Islet precursor cell (in vitro differentiated cells): ENCODE measurements at regions not wholly inside any gene's neighbourhood (a gene's known extent, or its start where the extent isn't known, plus 50 kb on each side); places are given as distances from the start of the nearest gene placed in this dataset.
"Not testable (repeated sequence)": the region's sequence is repeated elsewhere in the genome, so short reads cannot be mapped to it uniquely, and the experiment has no call there.

Source experiments
- DNase-seq: peaks from one replicate; pipeline ENCODE4 v3.0.0-alpha.2; 2018

DNA sequence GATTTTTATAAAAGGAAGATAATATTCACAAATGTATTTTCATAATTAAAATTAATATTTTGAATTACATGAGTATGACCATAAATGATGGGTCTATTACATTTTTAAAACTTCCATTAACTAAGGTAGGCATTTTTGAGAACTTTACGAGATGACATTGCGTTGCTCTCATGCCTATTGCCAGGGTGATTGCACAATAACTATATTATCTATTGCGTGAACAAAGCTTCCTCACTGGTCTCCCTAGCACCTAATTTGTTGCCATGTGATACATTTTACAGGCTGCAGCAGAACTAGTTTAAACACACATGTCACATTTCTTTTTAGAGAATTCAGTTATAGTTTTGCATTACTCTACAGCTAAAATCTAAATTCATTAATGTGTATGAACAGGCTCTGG lies 289.7 kb upstream of the GRID2 start:
- DNase-seq = no peak

- no peak for DNase-seq
These were observed 282.6 kb upstream of the GRID2 start for GRCh38 chr4:92021203-92021602.

GRCh38 chr4:92021788-92022187 lies 282.0 kb upstream of the GRID2 start:
- no peak for DNase-seq

DNA sequence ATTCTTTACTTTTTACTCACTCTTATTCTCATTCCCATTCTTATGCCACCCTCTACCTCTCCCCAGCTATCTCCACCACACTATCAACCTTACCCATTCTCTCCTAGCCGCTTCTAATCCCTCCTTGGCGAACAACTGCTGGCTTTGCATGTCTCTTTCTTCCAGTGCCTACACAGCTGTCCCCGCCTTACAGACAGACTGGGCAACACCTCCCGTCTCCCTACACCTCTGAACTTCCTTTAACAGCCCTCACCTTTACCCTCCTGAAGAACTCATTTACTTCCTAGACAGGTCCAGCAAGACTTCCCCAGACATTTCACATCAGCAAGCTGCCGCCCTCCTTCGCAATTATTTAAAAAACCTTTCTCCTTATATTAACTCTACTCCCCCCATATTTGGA lies 274.9 kb upstream of the GRID2 start:
- not testable (repeated sequence) for DNase-seq

DNA sequence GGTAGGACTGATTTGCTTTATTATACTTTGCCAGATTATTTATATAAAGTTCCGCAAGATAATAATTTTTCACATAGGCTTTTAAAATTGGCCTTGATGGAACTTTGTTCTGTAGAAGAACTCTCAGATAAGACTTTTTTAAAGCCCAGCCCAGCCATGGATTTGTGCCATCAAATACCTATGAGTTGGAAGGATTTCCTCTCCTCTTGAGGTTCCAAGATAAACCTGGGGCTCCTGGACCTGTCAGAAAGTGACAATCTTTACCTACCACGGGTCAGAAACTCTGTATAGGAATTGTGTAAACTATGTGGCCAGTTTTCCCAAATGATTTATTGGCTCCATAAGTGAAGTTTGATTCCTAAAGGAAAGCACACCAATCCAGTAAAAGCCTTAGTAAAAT lies 271.9 kb upstream of the GRID2 start:
- no peak for DNase-seq

GRCh38 chr4:92035666-92036065 lies 268.1 kb upstream of the GRID2 start:
- no peak for DNase-seq

DNA sequence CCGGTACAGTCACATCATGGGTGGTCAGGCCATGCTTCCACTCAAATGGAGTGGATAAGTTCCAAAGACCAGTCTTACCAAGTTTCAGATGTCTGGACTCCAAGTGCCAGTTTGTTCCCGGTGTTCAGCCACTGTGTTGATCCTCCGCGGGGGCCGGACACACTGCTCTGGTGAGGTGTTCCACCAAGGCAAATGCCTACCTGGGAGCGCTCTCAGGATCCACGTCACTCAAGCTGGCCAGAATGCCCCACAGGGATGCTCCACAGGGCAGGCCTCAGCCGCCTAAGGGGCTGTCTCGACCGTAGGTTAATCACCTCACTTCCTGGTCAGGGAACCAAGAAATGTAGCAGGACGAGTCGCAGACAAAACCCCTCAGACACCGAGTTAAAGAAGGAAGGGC lies 258.0 kb upstream of the GRID2 start:
- DNase-seq = no peak

- no peak for DNase-seq
These were observed 256.4 kb upstream of the GRID2 start for GRCh38 chr4:92047209-92047875.

DNA sequence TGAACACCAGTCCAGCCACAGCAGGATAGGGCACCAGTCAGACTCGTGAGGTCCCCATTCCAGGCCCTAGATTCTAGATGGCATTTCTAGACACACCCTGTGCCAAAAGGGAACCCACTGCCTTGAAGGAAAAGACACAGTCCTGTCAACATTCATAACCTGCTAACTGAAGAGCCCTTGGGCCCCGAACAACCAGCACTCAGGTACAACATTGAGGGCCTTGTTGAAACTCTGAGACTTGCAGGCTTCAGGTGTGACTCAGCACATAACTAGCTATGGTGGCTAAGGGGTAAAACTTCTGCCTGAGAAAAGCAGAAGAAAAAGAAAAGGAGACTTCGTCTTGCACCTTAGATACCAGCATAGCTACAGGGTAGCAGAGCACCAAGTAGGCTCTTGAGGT lies 252.9 kb upstream of the GRID2 start:
- DNase-seq = peak; percentile 73

GRCh38 chr4:92059615-92060014 lies 244.2 kb upstream of the GRID2 start:
- DNase-seq = no peak

GRCh38 chr4:92060333-92060732 lies 243.4 kb upstream of the GRID2 start:
- DNase-seq = no peak

- no peak for DNase-seq
These were observed 239.2 kb upstream of the GRID2 start for GRCh38 chr4:92064574-92064973.

DNA sequence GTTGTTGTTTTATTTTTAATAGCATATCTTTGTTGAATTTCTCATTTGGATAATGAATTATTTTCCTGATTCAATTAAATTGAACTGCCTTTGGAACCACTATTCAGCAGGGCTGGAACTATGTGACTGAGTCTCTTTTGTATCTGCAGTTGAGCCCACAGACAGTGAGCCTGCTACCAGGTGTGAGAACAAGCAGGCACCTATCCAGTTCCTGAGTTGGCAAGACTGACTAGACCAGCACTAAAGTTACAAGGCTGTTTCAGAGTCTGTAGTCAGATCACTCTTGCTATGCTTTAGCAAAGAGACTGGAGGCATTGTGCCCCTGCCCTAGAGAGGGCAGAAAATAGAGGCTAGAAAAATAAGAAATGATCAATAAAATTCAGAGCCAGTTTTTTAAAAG lies 237.3 kb upstream of the GRID2 start:
- DNase-seq = no peak

- no peak for DNase-seq
These were observed 232.2 kb upstream of the GRID2 start for GRCh38 chr4:92071587-92071986.

- DNase-seq = no peak
These were observed 228.9 kb upstream of the GRID2 start for GRCh38 chr4:92074839-92075238.

GRCh38 chr4:92090887-92091286 lies 212.9 kb upstream of the GRID2 start:
- DNase-seq = no peak

DNA sequence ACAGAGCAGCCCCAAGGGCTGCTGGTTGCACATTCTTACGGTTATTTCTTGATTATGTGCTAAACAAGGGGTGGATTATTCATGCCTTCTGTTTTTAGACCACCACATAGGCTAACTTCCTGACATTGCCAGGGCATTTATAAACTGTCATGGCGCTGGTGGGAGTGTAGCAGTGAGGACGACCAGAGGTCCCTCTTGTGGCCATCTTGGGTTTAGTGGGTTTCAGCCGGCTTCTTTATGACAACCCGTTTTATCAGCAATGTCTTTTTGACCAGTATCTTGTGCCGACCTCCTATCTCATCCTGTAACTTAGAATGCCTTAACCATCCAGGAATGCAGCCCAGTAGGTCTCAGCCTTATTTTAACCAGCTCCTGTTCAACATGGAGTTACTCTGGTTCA lies 212.4 kb upstream of the GRID2 start:
- peak; percentile 56 for DNase-seq

- DNase-seq = no peak
These were observed 203.9 kb upstream of the GRID2 start for GRCh38 chr4:92099861-92100260.

GRCh38 chr4:92100975-92101374 lies 202.8 kb upstream of the GRID2 start:
- no peak for DNase-seq

DNA sequence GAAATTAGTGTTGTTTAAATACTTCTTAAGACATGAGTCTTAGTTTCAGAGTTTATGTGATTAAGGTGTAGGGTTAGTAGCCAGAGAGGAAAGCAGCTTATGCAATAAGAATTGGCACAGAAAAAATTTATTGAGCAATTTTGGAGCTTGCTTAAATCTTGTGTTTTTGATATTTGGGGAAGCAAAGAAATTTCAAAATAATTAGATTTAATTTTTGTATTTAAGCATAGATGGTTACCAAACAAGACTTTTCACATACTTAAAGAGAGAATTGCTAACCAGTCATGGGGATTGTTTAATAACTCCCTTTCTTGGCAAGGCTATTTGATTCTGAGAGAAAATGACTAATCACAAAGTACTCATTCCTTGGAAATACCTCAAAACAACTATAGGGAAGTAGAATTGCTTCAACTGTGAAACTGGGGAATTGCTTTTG lies 202.0 kb upstream of the GRID2 start:
- DNase-seq = no peak

GRCh38 chr4:92104506-92104905 lies 199.3 kb upstream of the GRID2 start:
- no peak for DNase-seq

DNA sequence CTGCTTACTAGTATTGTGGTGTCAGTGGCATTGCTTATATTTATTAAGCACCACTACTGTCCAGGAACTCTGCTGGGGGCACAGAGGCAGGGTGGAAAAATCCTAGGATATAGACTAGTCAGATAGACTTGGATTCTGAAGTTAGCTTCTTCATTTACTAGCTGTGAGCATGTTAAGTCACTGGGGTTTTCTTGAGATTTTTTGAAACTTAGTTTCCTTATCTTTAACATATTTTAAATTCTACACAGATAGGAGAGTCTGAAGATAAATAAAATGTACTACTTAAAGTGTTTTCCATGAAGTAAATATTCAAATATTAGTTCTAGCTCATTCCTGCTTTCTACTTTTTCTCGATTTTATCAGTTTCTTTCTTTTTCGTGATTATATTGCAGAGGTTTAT lies 196.9 kb upstream of the GRID2 start:
- DNase-seq = no peak

DNA sequence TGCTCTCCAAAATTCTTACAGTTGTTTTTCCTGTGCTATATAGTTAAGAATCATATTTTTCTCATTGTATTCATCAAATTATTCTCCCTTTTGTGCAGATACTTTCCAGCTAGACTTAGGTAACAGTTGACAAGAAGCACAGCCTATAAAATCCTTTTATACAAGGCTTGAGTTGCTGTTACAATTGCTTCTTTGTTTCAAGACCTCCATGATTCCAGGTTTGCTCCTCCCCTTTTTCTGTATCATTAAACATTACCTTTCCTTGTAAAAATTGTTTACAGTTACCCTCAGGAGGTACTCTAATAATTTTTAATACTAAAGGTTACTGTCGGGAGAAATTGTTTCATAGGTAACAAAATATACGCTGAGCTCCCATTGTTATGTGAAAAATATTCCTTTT lies 192.3 kb upstream of the GRID2 start:
- DNase-seq = no peak

- DNase-seq = no peak
These were observed 191.0 kb upstream of the GRID2 start for GRCh38 chr4:92112805-92113204.

DNA sequence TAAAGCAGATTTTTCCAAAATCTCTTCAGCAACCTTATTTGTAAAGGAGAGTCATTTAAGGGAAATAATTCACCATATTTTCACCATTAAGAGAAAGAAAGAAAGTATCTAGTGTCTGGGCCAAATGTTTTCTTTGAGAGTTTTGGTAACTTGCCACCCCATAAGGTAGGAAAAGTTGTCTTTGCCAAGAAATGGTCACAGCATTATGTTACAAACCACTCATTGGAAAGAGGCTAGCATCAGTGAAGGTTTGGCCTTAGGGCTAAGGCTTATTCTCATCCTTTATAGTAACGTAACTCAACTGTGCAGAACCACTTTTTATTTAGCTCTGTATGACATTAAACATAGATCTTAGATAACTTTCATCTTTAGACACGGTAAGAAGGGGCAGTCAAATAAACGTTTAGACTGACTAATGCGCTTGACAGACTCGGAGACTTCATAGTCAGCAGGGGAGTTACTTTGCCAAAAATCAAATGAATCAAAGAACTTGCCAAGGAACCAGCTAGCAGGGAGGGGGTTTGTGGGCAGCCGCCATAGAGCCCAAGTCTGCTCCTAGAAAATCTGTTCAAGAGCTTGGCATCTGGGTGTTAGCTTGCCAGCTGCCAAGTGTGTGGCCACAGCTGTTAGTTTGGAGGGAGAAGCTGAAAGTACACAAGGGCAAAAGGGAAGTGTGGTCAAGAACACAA lies 182.8 kb upstream of the GRID2 start:
- no peak for DNase-seq
